ENCODE measurements at regions not wholly inside any gene's neighbourhood (a gene's known extent, or its start where the extent isn't known, plus 50 kb on each side); places are given as distances from the start of the nearest gene placed in this dataset.

GRCh38 chr2:241925821-241926441 is 56.4 kb downstream of the RTP5 start:
- Histone ChIP-seq H3K4me1 (ENCODE audit: control insufficient read depth in 5 of 5, insufficient read depth in 5 of 5, low read length in 5 of 5) (no peaks in the 10 kb centered on the region), H3K36me3 (ENCODE audit: control insufficient read depth in 4 of 4, insufficient read depth in 4 of 4, low read length in 4 of 4) (no peaks in the 10 kb centered on the region), H3K9ac (ENCODE audit: insufficient read depth in 1 of 2, low read length in 2 of 2) (no peak overlapping the region), H3K27ac (ENCODE audit: low read depth in 1 of 2, low read length in 1 of 2) (no peak overlapping the region), H3K9me3 (ENCODE audit: control insufficient read depth in 4 of 4, insufficient read depth in 3 of 4, low read length in 3 of 4) (peaks cover 0 to 2% (median 0%) of the 10 kb centered on the region in 4 donors), H3K27me3 (ENCODE audit: control insufficient read depth in 3 of 3, insufficient read depth in 3 of 3, low read length in 2 of 3) (no peaks in the 10 kb centered on the region), H3K4me3 (no peak overlapping the region)
- no peak for ATAC-seq (ENCODE audit: insufficient read depth, low FRiP score)
- 84 to 85% methylated on average over 21 of the region's 21 CpGs for WGBS, 2 donors
- TF ChIP-seq, protein P1, sequence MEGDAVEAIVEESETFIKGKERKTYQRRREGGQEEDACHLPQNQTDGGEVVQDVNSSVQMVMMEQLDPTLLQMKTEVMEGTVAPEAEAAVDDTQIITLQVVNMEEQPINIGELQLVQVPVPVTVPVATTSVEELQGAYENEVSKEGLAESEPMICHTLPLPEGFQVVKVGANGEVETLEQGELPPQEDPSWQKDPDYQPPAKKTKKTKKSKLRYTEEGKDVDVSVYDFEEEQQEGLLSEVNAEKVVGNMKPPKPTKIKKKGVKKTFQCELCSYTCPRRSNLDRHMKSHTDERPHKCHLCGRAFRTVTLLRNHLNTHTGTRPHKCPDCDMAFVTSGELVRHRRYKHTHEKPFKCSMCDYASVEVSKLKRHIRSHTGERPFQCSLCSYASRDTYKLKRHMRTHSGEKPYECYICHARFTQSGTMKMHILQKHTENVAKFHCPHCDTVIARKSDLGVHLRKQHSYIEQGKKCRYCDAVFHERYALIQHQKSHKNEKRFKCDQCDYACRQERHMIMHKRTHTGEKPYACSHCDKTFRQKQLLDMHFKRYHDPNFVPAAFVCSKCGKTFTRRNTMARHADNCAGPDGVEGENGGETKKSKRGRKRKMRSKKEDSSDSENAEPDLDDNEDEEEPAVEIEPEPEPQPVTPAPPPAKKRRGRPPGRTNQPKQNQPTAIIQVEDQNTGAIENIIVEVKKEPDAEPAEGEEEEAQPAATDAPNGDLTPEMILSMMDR (IDR thresholded peaks at IDR 0.05; ENCODE audit: control extremely low read depth, extremely low read depth) = no peak
- no peak for DNase-seq

- TF ChIP-seq, protein P1 (IDR thresholded peaks at IDR 0.05; ENCODE audit: control extremely low read depth, extremely low read depth) = no peak
- H3K27me3 ChIP-seq (ENCODE audit: control insufficient read depth in 3 of 3, insufficient read depth in 3 of 3, low read length in 2 of 3) = no peaks in the 10 kb centered on the region
- H3K4me3 ChIP-seq = no peak overlapping the region
- H3K4me1 ChIP-seq (ENCODE audit: control insufficient read depth in 5 of 5, insufficient read depth in 5 of 5, low read length in 5 of 5) = no peaks in the 10 kb centered on the region
- ATAC-seq (ENCODE audit: insufficient read depth, low FRiP score) (no peak), DNase-seq (no peak)
- no peaks in the 10 kb centered on the region for H3K36me3 ChIP-seq (ENCODE audit: control insufficient read depth in 4 of 4, insufficient read depth in 4 of 4, low read length in 4 of 4)
- WGBS, 2 donors = 74 to 84% methylated on average over 32 of the region's 32 CpGs
- H3K9ac ChIP-seq (ENCODE audit: insufficient read depth in 1 of 2, low read length in 2 of 2) = no peak overlapping the region
- H3K27ac ChIP-seq (ENCODE audit: low read depth in 1 of 2, low read length in 1 of 2) = no peak overlapping the region
- H3K9me3 ChIP-seq (ENCODE audit: control insufficient read depth in 4 of 4, insufficient read depth in 3 of 4, low read length in 3 of 4) = peaks cover 0 to 2% (median 0%) of the 10 kb centered on the region in 4 donors
Observed at GRCh38 chr2:241926541-241927311, 57.2 kb downstream of the RTP5 start.

DNA sequence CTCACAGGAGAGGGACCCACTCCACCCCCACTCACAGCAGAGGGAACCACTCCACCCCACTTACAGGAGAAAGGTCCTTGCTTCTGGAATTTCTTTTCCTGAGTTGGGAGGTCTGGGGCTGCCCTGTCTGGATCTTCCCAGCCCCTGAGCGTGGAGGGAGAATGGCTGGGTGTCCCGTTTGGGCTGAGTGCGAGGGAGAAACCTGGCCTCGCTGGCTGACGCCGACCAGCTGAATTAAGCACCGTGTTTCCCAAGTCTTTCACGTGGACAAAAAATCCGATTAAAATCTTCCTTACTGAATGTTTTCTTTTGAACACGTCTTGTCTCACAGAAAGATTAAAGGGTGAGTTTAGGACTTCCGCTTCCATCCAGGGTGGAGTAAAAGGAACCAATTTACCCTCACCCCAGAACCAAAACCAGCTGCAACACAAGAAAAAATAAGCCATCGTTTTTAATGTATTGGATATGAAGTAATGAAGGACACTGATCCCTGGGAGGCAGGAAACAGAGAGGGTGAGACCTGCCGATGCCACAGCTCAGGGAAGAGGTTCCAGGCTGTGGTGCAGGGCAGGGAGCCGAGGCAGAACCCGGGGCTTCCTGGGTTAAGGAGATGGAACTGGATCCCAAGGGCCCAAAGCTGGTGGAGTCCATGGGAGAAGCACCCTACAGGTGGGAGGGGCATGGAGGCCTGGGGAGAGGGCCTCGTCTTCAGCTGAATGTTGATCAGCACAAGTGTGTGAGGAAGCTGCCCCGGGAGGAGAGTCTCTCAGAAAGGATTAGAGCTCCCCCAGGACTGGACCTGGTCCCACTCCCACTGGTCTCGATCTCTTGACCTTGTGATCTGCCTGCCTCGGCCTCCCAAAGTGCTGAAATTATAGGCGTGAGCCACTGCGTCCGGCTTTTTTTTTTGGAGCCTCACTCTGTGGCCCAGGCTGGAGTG is 60.3 kb downstream of the RTP5 start:
- H3K9me3 ChIP-seq (ENCODE audit: control insufficient read depth in 4 of 4, insufficient read depth in 3 of 4, low read length in 3 of 4) = peaks cover 0 to 2% (median 0%) of the 10 kb centered on the region in 4 donors
- DNase-seq (no peak), ATAC-seq (ENCODE audit: insufficient read depth, low FRiP score) (no peak)
- H3K27ac ChIP-seq (ENCODE audit: low read depth in 1 of 2, low read length in 1 of 2) = no peak overlapping the region
- peaks cover 0 to 9% (median 0%) of the 10 kb centered on the region in 5 donors for H3K4me1 ChIP-seq (ENCODE audit: control insufficient read depth in 5 of 5, insufficient read depth in 5 of 5, low read length in 5 of 5)
- no peaks in the 10 kb centered on the region for H3K36me3 ChIP-seq (ENCODE audit: control insufficient read depth in 4 of 4, insufficient read depth in 4 of 4, low read length in 4 of 4)
- 86 to 91% methylated on average over 22 of the region's 22 CpGs for WGBS, 2 donors
- no peak overlapping the region for H3K4me3 ChIP-seq
- no peak overlapping the region for H3K9ac ChIP-seq (ENCODE audit: insufficient read depth in 1 of 2, low read length in 2 of 2)
- no peaks in the 10 kb centered on the region for H3K27me3 ChIP-seq (ENCODE audit: control insufficient read depth in 3 of 3, insufficient read depth in 3 of 3, low read length in 2 of 3)
- TF ChIP-seq, protein P1 (IDR thresholded peaks at IDR 0.05; ENCODE audit: control extremely low read depth, extremely low read depth) = no peak

Data from lung (tissue), 11 donors.